HepG2 (cell line): ENCODE measurements at regions not wholly inside any gene's neighbourhood (a gene's known extent, or its start where the extent isn't known, plus 50 kb on each side); places are given as distances from the start of the nearest gene placed in this dataset.

ENCODE experiments used
- ATAC-seq: fragments of 200-7000 bp; cut with Tn5 transposase; 3 replicates; pipeline ENCODE4 v1.9.1; 2020; ENCODE audit warnings: mild to moderate bottlenecking, moderate library complexity
- BruUV-seq: library from RNA; stranded (reverse); fragments of 400-500 nt; replicated peaks from 2 replicates; lab custom pipeline; 2021; lab: Mats Ljungman, UMichigan
- CTCF ChIA-PET: fragments of 300-600 bp; formaldehyde crosslinking; extraction: SDS; loops from one replicate; lab custom pipeline; 2021; ENCODE audit warnings: low total read pairs, inconsistent platforms, low intra/inter-chr PET ratio; lab: Yijun Ruan, JAX
- POLR2A ChIA-PET: fragments of 350-600 bp; sonication (Branson Sonifier 250); formaldehyde crosslinking; loops from one replicate; lab custom pipeline; 2020; ENCODE audit warnings: antibody characterized with exemption, inconsistent platforms; lab: Yijun Ruan, JAX
- DNase-seq: peaks from one replicate; pipeline ENCODE4 v3.0.0-alpha.2; 2015; ENCODE audit warnings: low spot score
- FAIRE-seq: peaks from 3 replicates; lab custom pipeline; 2011; peaks lifted over from hg19 to GRCh38; lab: Jason Lieb, UNC
- H2AFZ ChIP-seq: one replicate; pipeline ENCODE4 v1.6.1; 2011; ENCODE audit warnings: low read length, inconsistent platforms
- H3K27ac ChIP-seq: fragments of 300-600 bp; 3 replicates; pipeline ENCODE4 v1.8.0; 2011; ENCODE audit warnings: mixed run types, mild to moderate bottlenecking, mixed read lengths, low read length, inconsistent platforms; ENCODE audit not compliant: insufficient read depth; ENCODE audit errors: extremely low read length
- H3K27me3 ChIP-seq, 2 experiments: fragments of 200-600 bp in 1 of 2; 2 replicates in 1 of 2; 3 replicates in 1 of 2; pipeline versions ENCODE4 v1.6.0 to v1.8.0; 2011; ENCODE audit warnings: low read length in 2 of 2, mild to moderate bottlenecking in 2 of 2, moderate library complexity in 2 of 2, inconsistent platforms in 1 of 2; ENCODE audit not compliant: insufficient read depth in 2 of 2, control insufficient read depth in 1 of 2
- H3K36me3 ChIP-seq, 2 experiments: fragments of 200-600 bp in 1 of 2; replicated peaks in 1 of 2; 2 replicates in 1 of 2; 3 replicates in 1 of 2; pipeline versions ENCODE4 v1.5.1 to v1.8.0; 2011; ENCODE audit warnings: low read length in 2 of 2, inconsistent platforms in 1 of 2; ENCODE audit not compliant: insufficient read depth in 2 of 2, control insufficient read depth in 1 of 2
- H3K4me1 ChIP-seq: 2 replicates; pipeline ENCODE4 v1.5.1; 2012; ENCODE audit warnings: low read length, inconsistent platforms; ENCODE audit not compliant: insufficient read depth
- H3K4me2 ChIP-seq: 2 replicates; pipeline ENCODE4 v1.6.0; 2011; ENCODE audit warnings: low read depth, low read length, inconsistent platforms
- H3K4me3 ChIP-seq, 3 experiments: fragments of 200-600 bp in 1 of 3; sonication (generic), shearing (Covaris generic) in 1 of 3; replicated peaks in 1 of 3; 2 replicates each; pipeline ENCODE4 v1.5.1; 2011 to 2016; ENCODE audit warnings: low read length in 3 of 3, inconsistent platforms in 2 of 3, low read depth in 2 of 3, mild to moderate bottlenecking in 2 of 3, control low read depth in 1 of 3, mixed read lengths in 1 of 3; ENCODE audit not compliant: insufficient read depth in 1 of 3
- H3K79me2 ChIP-seq: one replicate; pipeline ENCODE4 v1.6.1; 2011; ENCODE audit warnings: low read length, inconsistent platforms; ENCODE audit not compliant: insufficient read depth
- H3K9ac ChIP-seq: 2 replicates; pipeline ENCODE4 v1.6.0; 2011; ENCODE audit warnings: mild to moderate bottlenecking, low read depth, low read length, inconsistent platforms; ENCODE audit not compliant: insufficient read depth
- H3K9me3 ChIP-seq: 2 replicates; pipeline ENCODE4 v1.5.1; 2012; ENCODE audit warnings: mild to moderate bottlenecking, low read length
- H4K20me1 ChIP-seq: 2 replicates; pipeline ENCODE4 v1.6.0; 2011; ENCODE audit warnings: inconsistent platforms, mild to moderate bottlenecking, low read length, moderate library complexity; ENCODE audit not compliant: insufficient read depth
- CREBL2 ChIP-seq: sonication (generic); formaldehyde crosslinking; IDR thresholded peaks from 2 replicates; pipeline ENCODE4 v1.8.1; 2023; ENCODE audit warnings: missing genetic modification reagents, mild to moderate bottlenecking, borderline replicate concordance
- DRAP1 ChIP-seq: IDR thresholded peaks from 2 replicates; pipeline ENCODE4 v1.6.1; 2016; ENCODE audit warnings: missing genetic modification reagents, missing compliant biosample characterization
- FOXM1 ChIP-seq: sonication (generic); formaldehyde crosslinking; IDR thresholded peaks from 2 replicates; pipeline ENCODE4 v1.5.0; 2020; ENCODE audit warnings: missing genetic modification reagents
- GATAD2A ChIP-seq: IDR thresholded peaks from 2 replicates; pipeline ENCODE4 v1.6.1; 2016
- ISL2 ChIP-seq: sonication (generic); formaldehyde crosslinking; IDR thresholded peaks from 2 replicates; pipeline ENCODE4 v1.5.0; 2020; ENCODE audit warnings: missing genetic modification reagents
- TERF1 ChIP-seq: sonication (generic); formaldehyde crosslinking; IDR thresholded peaks from 2 replicates; pipeline ENCODE4 v1.8.0; 2022; ENCODE audit warnings: mild to moderate bottlenecking, missing genetic modification reagents, moderate library complexity
- ZNF142 ChIP-seq: sonication (generic); formaldehyde crosslinking; IDR thresholded peaks from 2 replicates; pipeline ENCODE4 v1.4.0; 2020; ENCODE audit warnings: missing genetic modification reagents
- ZNF232 ChIP-seq: sonication (generic); formaldehyde crosslinking; IDR thresholded peaks from 2 replicates; pipeline ENCODE4 v1.4.0; 2020; ENCODE audit warnings: missing genetic modification reagents, borderline replicate concordance
- ZNF362 ChIP-seq: sonication (generic); formaldehyde crosslinking; IDR thresholded peaks from 2 replicates; pipeline ENCODE4 v1.4.0; 2020; ENCODE audit warnings: missing genetic modification reagents, mild to moderate bottlenecking, borderline replicate concordance
- ZNF720 ChIP-seq: sonication (generic); formaldehyde crosslinking; IDR thresholded peaks from 2 replicates; pipeline ENCODE4 v1.4.0; 2020; ENCODE audit warnings: missing genetic modification reagents
- ZSCAN5A ChIP-seq: sonication (generic); formaldehyde crosslinking; IDR thresholded peaks from 2 replicates; pipeline ENCODE4 v1.8.0; 2022; ENCODE audit warnings: mild to moderate bottlenecking, missing genetic modification reagents, borderline replicate concordance
- WGBS: methylation state at CpG from one replicate; pipeline ENCODE4 v1.1.6; 2017; ENCODE audit warnings: low lambda C conversion rate; 5-methylcytosine and 5-hydroxymethylcytosine counted together
- in situ Hi-C: cut with HindIII; loops from 2 replicates; pipeline ENCODE4 v1.10.0; 2017; ENCODE audit warnings: low pct_unique_long_range_greater_than_20kb; ENCODE audit not compliant: extremely low pct_ligation_motif_present
- intact Hi-C: fragments of 100-400 bp; cut with micrococcal nuclease; formaldehyde crosslinking; loops from one replicate; pipeline ENCODE4 v1.10.0; 2022; ENCODE audit not compliant: unreplicated experiment

- WGBS = 36% methylated on average over 7 of the region's 7 CpGs
- CTCF ChIA-PET = no interaction called here
- TF ChIP-seq ZNF142 (no peak), ZNF232 (no peak), GATAD2A (CRISPR knock-in tag) (no peak), DRAP1 (no peak), ZSCAN5A (CRISPR knock-in tag) (no peak), ZNF720 (CRISPR knock-in tag) (no peak), ISL2 (no peak), CREBL2 (no peak), ZNF362 (no peak), FOXM1 (CRISPR knock-in tag) (no peak), TERF1 (CRISPR knock-in tag) (no peak)
Observed at GRCh38 chr10:37067576-37067975, 57.8 kb upstream of the ANKRD30A start.

More at GRCh38 chr10:37067576-37067975, 57.8 kb upstream of the ANKRD30A start:
- DNase-seq (no peak), ATAC-seq (no peak), FAIRE-seq (no peak)
- Histone ChIP-seq H3K27me3 (no peaks in the 10 kb centered on the region), H3K9ac (no peak overlapping the region), H4K20me1 (no peaks in the 10 kb centered on the region), H3K4me2 (no peak overlapping the region), H3K36me3 (no peaks in the 10 kb centered on the region), H3K27ac (no peak overlapping the region), H3K4me1 (no peaks in the 10 kb centered on the region), H2AFZ (no peak overlapping the region), H3K4me3 (no peak overlapping the region), H3K79me2 (no peaks in the 10 kb centered on the region), H3K9me3 (no peaks in the 10 kb centered on the region)
- POLR2A ChIA-PET = no interaction called here
- no TSS peak for BruUV-seq
- intact Hi-C loops = no loop called here
- in situ Hi-C loops = no loop called here
